Neural cell (in vitro differentiated cells): ENCODE measurements at regions not wholly inside any gene's neighbourhood (a gene's known extent, or its start where the extent isn't known, plus 50 kb on each side); places are given as distances from the start of the nearest gene placed in this dataset.

Experiments used
- H2AFZ ChIP-seq: fragments of 200-600, 300-800 bp; sonication (generic), shearing (Covaris generic); 2 replicates; pipeline ENCODE4 v1.6.0; 2014; ENCODE audit warnings: low read depth, mild to moderate bottlenecking, antibody characterized with exemption, low read length, moderate library complexity
- H3F3A ChIP-seq: fragments of 200-600 bp; shearing (Covaris generic); 2 replicates; pipeline ENCODE4 v1.6.1; 2016; ENCODE audit warnings: mild to moderate bottlenecking, moderate library complexity, mixed read lengths, antibody characterized with exemption, low read length; ENCODE audit not compliant: insufficient read depth, poor library complexity, severe bottlenecking
- H3K27ac ChIP-seq: fragments of 200-600, 300-800 bp; sonication (generic), shearing (Covaris generic); 2 replicates; pipeline ENCODE4 v1.5.1; 2014; ENCODE audit warnings: mild to moderate bottlenecking, low read length, moderate library complexity
- H3K27me3 ChIP-seq: fragments of 300-800, 200-600 bp; sonication (generic), shearing (Covaris generic); 2 replicates; pipeline ENCODE4 v1.6.0; 2014; ENCODE audit warnings: mild to moderate bottlenecking, low read depth, low read length, moderate library complexity; ENCODE audit not compliant: insufficient read depth
- H3K36me3 ChIP-seq: fragments of 300-800, 200-600 bp; sonication (generic), shearing (Covaris generic); 2 replicates; pipeline ENCODE4 v1.5.1; 2014; ENCODE audit warnings: mild to moderate bottlenecking, antibody characterized with exemption, low read length, moderate library complexity; ENCODE audit not compliant: insufficient read depth
- H3K4me2 ChIP-seq: fragments of 300-800, 200-600 bp; sonication (generic), shearing (Covaris generic); 2 replicates; pipeline ENCODE4 v1.6.0; 2014; ENCODE audit warnings: mild to moderate bottlenecking, low read length
- H3K4me3 ChIP-seq: fragments of 300-800, 200-600 bp; sonication (generic), shearing (Covaris generic); 2 replicates; pipeline ENCODE4 v1.5.1; 2014; ENCODE audit warnings: mild to moderate bottlenecking, low read length, moderate library complexity
- H3K79me2 ChIP-seq: fragments of 200-600 bp; shearing (Covaris generic); replicated peaks from 2 replicates; pipeline ENCODE4 v1.6.0; 2014; ENCODE audit warnings: mild to moderate bottlenecking, low read length, moderate library complexity; ENCODE audit not compliant: insufficient read depth
- H3K9ac ChIP-seq: fragments of 300-800, 200-600 bp; sonication (generic), shearing (Covaris generic); 2 replicates; pipeline ENCODE4 v1.6.1; 2016; ENCODE audit warnings: mild to moderate bottlenecking, low read length, mixed read lengths
- H3K9me2 ChIP-seq: fragments of 200-600 bp; shearing (Covaris generic); 2 replicates; pipeline ENCODE4 v1.6.1; 2016; ENCODE audit warnings: mild to moderate bottlenecking, low read length, mixed read lengths; ENCODE audit not compliant: insufficient read depth
- H3K9me3 ChIP-seq: fragments of 200-600, 300-800 bp; sonication (generic), shearing (Covaris generic); 2 replicates; pipeline ENCODE4 v1.6.1; 2016; ENCODE audit warnings: mild to moderate bottlenecking, mixed run types, low read length, moderate library complexity, mixed read lengths
- H4K20me1 ChIP-seq: fragments of 200-600 bp; shearing (Covaris generic); 2 replicates; pipeline ENCODE4 v1.6.1; 2016; ENCODE audit warnings: mild to moderate bottlenecking, mixed run types; ENCODE audit not compliant: insufficient read depth
- EP300 ChIP-seq: fragments of 450-650 bp; conservative IDR thresholded peaks from 2 replicates; pipeline ENCODE4 v1.6.1; 2014; ENCODE audit warnings: antibody characterized with exemption, mild to moderate bottlenecking, moderate library complexity; ENCODE audit not compliant: poor library complexity, severe bottlenecking
- EZH2 ChIP-seq: fragments of 200-600, 300-800 bp; shearing (Covaris generic), sonication (generic); IDR thresholded peaks from 2 replicates; pipeline ENCODE4 v1.6.1; 2014; ENCODE audit warnings: antibody characterized with exemption, low read length, borderline replicate concordance, mild to moderate bottlenecking; ENCODE audit not compliant: insufficient read depth, poor library complexity, severe bottlenecking
- MXI1 ChIP-seq: fragments of 450-650 bp; conservative IDR thresholded peaks from 2 replicates; pipeline ENCODE4 v1.6.1; 2014; ENCODE audit warnings: antibody characterized with exemption, mild to moderate bottlenecking; ENCODE audit not compliant: poor library complexity, severe bottlenecking
- POLR2AphosphoS5 ChIP-seq: IDR thresholded peaks from 2 replicates; pipeline ENCODE4 v1.6.1; 2012
- RAD21 ChIP-seq: fragments of 450-650 bp; conservative IDR thresholded peaks from 2 replicates; pipeline ENCODE4 v1.6.1; 2014; ENCODE audit warnings: antibody characterized with exemption, mild to moderate bottlenecking, moderate library complexity
- SMC3 ChIP-seq: fragments of 450-650 bp; conservative IDR thresholded peaks from 2 replicates; pipeline ENCODE4 v1.6.1; 2014; ENCODE audit warnings: antibody characterized with exemption, mild to moderate bottlenecking, moderate library complexity; ENCODE audit not compliant: poor library complexity
- TAF1 ChIP-seq: IDR thresholded peaks from 2 replicates; pipeline ENCODE4 v1.6.1; 2012; ENCODE audit warnings: low read depth
- TF ChIP-seq, protein P1 (sequence below): fragments of 450-650 bp; IDR thresholded peaks from 2 replicates; pipeline ENCODE4 v1.5.1; 2014; ENCODE audit warnings: antibody characterized with exemption, mild to moderate bottlenecking, moderate library complexity; ENCODE audit not compliant: poor library complexity, severe bottlenecking
- TF ChIP-seq, protein P2 (sequence below): IDR thresholded peaks from 2 replicates; pipeline ENCODE4 v1.6.1; 2012; ENCODE audit warnings: borderline replicate concordance

DNA sequence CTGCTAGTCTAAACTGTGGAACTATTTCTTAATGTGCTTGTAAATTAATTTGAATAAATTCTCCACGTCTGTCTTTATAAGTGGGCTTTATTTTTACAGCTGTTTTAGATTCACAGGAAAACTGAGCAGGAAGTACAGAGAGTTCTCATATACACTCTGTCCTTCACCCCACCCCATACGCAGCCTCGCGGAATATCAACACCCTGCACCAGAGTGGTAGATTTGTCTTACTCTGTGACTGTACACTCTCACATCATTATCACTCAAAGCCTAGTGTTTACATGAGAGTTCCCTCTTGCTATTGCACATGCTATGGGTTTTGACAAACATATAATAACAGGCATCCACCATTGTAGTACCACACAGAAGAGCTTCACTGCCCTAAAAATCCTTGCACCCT is 179.7 kb upstream of the DAB2 start (continued):
- TF ChIP-seq, protein P1, sequence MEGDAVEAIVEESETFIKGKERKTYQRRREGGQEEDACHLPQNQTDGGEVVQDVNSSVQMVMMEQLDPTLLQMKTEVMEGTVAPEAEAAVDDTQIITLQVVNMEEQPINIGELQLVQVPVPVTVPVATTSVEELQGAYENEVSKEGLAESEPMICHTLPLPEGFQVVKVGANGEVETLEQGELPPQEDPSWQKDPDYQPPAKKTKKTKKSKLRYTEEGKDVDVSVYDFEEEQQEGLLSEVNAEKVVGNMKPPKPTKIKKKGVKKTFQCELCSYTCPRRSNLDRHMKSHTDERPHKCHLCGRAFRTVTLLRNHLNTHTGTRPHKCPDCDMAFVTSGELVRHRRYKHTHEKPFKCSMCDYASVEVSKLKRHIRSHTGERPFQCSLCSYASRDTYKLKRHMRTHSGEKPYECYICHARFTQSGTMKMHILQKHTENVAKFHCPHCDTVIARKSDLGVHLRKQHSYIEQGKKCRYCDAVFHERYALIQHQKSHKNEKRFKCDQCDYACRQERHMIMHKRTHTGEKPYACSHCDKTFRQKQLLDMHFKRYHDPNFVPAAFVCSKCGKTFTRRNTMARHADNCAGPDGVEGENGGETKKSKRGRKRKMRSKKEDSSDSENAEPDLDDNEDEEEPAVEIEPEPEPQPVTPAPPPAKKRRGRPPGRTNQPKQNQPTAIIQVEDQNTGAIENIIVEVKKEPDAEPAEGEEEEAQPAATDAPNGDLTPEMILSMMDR: no peak
- no peak for TF ChIP-seq EP300

DNA sequence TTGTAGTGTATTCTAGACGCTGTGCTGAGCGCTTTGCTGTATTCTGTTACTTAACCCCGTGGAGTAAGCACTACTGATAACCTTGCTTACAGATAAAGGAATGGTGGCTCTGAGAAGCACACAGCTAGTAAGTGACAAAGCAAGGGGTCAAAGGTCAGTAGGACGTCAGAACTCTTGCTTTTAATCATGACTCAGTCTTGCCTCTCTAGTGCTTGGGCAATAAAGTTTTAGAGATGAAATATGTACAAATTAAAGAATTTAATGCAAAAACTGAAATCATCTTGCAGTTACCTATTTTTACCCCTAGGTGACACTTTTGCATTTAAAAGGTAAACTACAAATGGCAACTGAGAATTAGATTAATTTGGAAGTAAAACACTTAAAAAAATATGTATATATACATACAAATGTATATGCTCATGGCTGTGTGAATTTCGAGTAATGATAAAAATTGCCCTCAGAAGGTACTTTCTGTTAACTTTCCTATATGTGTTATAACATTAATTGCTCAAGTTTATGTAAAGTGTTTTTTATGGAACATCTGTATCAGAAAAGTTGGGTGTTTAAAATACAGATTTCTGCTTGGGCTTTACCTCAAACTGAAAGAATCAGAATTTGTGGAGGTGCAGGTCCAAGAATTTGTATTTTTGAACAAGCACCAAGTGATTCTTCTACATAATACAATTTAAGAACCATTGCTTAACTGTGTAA is 175.1 kb upstream of the DAB2 start:
- Histone ChIP-seq H3K27ac (no peak overlapping the region), H2AFZ (no peak overlapping the region), H3K9me3 (no peaks in the 10 kb centered on the region), H3K27me3 (no peaks in the 10 kb centered on the region), H3K9me2 (no peaks in the 10 kb centered on the region), H3K9ac (no peak overlapping the region), H3F3A (no peaks in the 10 kb centered on the region), H3K4me3 (no peak overlapping the region), H3K4me2 (no peak overlapping the region), H3K36me3 (no peaks in the 10 kb centered on the region), H3K79me2 (no peaks in the 10 kb centered on the region), H4K20me1 (no peaks in the 10 kb centered on the region)
- TF ChIP-seq EP300: no peak
- TF ChIP-seq, protein P1: peak; percentile 78
- TF ChIP-seq, protein P2, sequence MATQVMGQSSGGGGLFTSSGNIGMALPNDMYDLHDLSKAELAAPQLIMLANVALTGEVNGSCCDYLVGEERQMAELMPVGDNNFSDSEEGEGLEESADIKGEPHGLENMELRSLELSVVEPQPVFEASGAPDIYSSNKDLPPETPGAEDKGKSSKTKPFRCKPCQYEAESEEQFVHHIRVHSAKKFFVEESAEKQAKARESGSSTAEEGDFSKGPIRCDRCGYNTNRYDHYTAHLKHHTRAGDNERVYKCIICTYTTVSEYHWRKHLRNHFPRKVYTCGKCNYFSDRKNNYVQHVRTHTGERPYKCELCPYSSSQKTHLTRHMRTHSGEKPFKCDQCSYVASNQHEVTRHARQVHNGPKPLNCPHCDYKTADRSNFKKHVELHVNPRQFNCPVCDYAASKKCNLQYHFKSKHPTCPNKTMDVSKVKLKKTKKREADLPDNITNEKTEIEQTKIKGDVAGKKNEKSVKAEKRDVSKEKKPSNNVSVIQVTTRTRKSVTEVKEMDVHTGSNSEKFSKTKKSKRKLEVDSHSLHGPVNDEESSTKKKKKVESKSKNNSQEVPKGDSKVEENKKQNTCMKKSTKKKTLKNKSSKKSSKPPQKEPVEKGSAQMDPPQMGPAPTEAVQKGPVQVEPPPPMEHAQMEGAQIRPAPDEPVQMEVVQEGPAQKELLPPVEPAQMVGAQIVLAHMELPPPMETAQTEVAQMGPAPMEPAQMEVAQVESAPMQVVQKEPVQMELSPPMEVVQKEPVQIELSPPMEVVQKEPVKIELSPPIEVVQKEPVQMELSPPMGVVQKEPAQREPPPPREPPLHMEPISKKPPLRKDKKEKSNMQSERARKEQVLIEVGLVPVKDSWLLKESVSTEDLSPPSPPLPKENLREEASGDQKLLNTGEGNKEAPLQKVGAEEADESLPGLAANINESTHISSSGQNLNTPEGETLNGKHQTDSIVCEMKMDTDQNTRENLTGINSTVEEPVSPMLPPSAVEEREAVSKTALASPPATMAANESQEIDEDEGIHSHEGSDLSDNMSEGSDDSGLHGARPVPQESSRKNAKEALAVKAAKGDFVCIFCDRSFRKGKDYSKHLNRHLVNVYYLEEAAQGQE: no peak
- peak; percentile 79 for TF ChIP-seq RAD21
- peak; percentile 74 for TF ChIP-seq SMC3
- no peak for TF ChIP-seq TAF1
- TF ChIP-seq EZH2: no peak
- no peak for TF ChIP-seq POLR2AphosphoS5
- TF ChIP-seq MXI1: no peak
